IMR-90 (cell line): ENCODE measurements at regions not wholly inside any gene's neighbourhood (a gene's known extent, or its start where the extent isn't known, plus 50 kb on each side); places are given as distances from the start of the nearest gene placed in this dataset.

Experiments
- ATAC-seq: fragments of 200-7000 bp; cut with Tn5 transposase; 2 replicates; pipeline ENCODE4 v1.9.1; 2020; ENCODE audit warnings: low read depth, mild to moderate bottlenecking, moderate library complexity
- BruUV-seq: library from RNA; stranded (reverse); fragments of 400-500 nt; replicated peaks from 2 replicates; lab custom pipeline; 2021; lab: Mats Ljungman, UMichigan
- CTCF ChIA-PET: fragments of 300-600 bp; formaldehyde crosslinking; extraction: SDS; loops from one replicate; lab custom pipeline; 2021; ENCODE audit warnings: antibody characterized with exemption; lab: Yijun Ruan, JAX
- POLR2A ChIA-PET: fragments of 300-600 bp; sonication (Branson Sonifier 250); formaldehyde crosslinking; loops from one replicate; lab custom pipeline; 2022; ENCODE audit warnings: antibody characterized with exemption; ENCODE audit not compliant: unreplicated experiment; lab: Charles Lee
- DNase-seq: peaks from one replicate; pipeline ENCODE4 v3.0.0; 2013
- H2AFZ ChIP-seq: replicated peaks from 2 replicates; pipeline ENCODE3; 2013; ENCODE audit warnings: low read length, mild to moderate bottlenecking; ENCODE audit not compliant: poor library complexity
- H2AK5ac ChIP-seq: 2 replicates; pipeline ENCODE4 v1.6.1; 2013; ENCODE audit warnings: low read depth, low read length, inconsistent platforms
- H2AK9ac ChIP-seq: replicated peaks from 2 replicates; pipeline ENCODE3; 2013; ENCODE audit warnings: mild to moderate bottlenecking, low read depth, low read length, moderate library complexity; ENCODE audit not compliant: poor library complexity
- H2BK120ac ChIP-seq: 2 replicates; pipeline ENCODE4 v1.6.1; 2013; ENCODE audit warnings: low read depth, low read length, inconsistent platforms
- H2BK15ac ChIP-seq: 3 replicates; pipeline ENCODE4 v1.6.1; 2013; ENCODE audit warnings: low read depth, low read length, inconsistent platforms
- H2BK20ac ChIP-seq: 2 replicates; pipeline ENCODE4 v1.6.1; 2013; ENCODE audit warnings: low read depth, mild to moderate bottlenecking, inconsistent platforms, low read length, moderate library complexity
- H2BK5ac ChIP-seq: 2 replicates; pipeline ENCODE4 v1.6.1; 2013; ENCODE audit warnings: mild to moderate bottlenecking, low read depth, low read length, inconsistent platforms; ENCODE audit not compliant: poor library complexity, severe bottlenecking
- H3K14ac ChIP-seq: replicated peaks from 2 replicates; pipeline ENCODE4 v1.6.1; 2013; ENCODE audit warnings: low read depth, low read length, inconsistent platforms
- H3K18ac ChIP-seq: 2 replicates; pipeline ENCODE4 v1.6.1; 2013; ENCODE audit warnings: low read depth, low read length, control low read depth
- H3K23ac ChIP-seq: 2 replicates; pipeline ENCODE4 v1.6.1; 2013; ENCODE audit warnings: low read depth, low read length, inconsistent platforms
- H3K27ac ChIP-seq: 2 replicates; pipeline ENCODE4 v1.5.1; 2013; ENCODE audit warnings: mild to moderate bottlenecking, control low read depth, low read length; ENCODE audit not compliant: insufficient read depth
- H3K27me3 ChIP-seq: 2 replicates; pipeline ENCODE4 v1.6.1; 2013; ENCODE audit warnings: low read length; ENCODE audit not compliant: control insufficient read depth, insufficient read depth
- H3K36me3 ChIP-seq: 2 replicates; pipeline ENCODE4 v1.6.1; 2013; ENCODE audit warnings: low read length, mixed read lengths; ENCODE audit not compliant: control insufficient read depth, insufficient read depth
- H3K4ac ChIP-seq: 2 replicates; pipeline ENCODE4 v1.6.1; 2013; ENCODE audit warnings: low read depth, low read length, inconsistent platforms
- H3K4me1 ChIP-seq: 2 replicates; pipeline ENCODE4 v1.6.1; 2013; ENCODE audit warnings: low read length, mixed read lengths; ENCODE audit not compliant: control insufficient read depth, insufficient read depth
- H3K4me2 ChIP-seq: 2 replicates; pipeline ENCODE4 v1.6.1; 2013; ENCODE audit warnings: low read depth, mild to moderate bottlenecking, control low read depth, low read length, moderate library complexity
- H3K4me3 ChIP-seq: 2 replicates; pipeline ENCODE4 v1.5.1; 2013; ENCODE audit warnings: low read depth, mild to moderate bottlenecking, control low read depth, low read length, moderate library complexity; ENCODE audit not compliant: insufficient read depth
- H3K56ac ChIP-seq: 2 replicates; pipeline ENCODE4 v1.6.1; 2013; ENCODE audit warnings: low read length, inconsistent platforms; ENCODE audit not compliant: insufficient read depth; ENCODE audit errors: extremely low read depth
- H3K79me1 ChIP-seq, 2 experiments: 2 replicates each; pipeline ENCODE4 v1.6.1; 2013; ENCODE audit warnings: low read length in 2 of 2, inconsistent platforms in 1 of 2, low read depth in 1 of 2
- H3K9ac ChIP-seq: 2 replicates; pipeline ENCODE4 v1.6.1; 2013; ENCODE audit warnings: low read depth, low read length, control low read depth
- H3K9me1 ChIP-seq: 2 replicates; pipeline ENCODE4 v1.6.1; 2013; ENCODE audit warnings: low read length, inconsistent platforms; ENCODE audit not compliant: insufficient read depth
- H3K9me3 ChIP-seq: 2 replicates; pipeline ENCODE4 v1.6.1; 2013; ENCODE audit warnings: low read length; ENCODE audit not compliant: control insufficient read depth, insufficient read depth
- H4K20me1 ChIP-seq: 2 replicates; pipeline ENCODE4 v1.6.1; 2013; ENCODE audit warnings: low read length, inconsistent platforms; ENCODE audit not compliant: insufficient read depth
- H4K5ac ChIP-seq: 2 replicates; pipeline ENCODE4 v1.6.1; 2013; ENCODE audit warnings: mild to moderate bottlenecking, low read depth, low read length, control low read depth
- H4K8ac ChIP-seq, 2 experiments: 2 replicates each; pipeline ENCODE4 v1.6.1; 2013; ENCODE audit warnings: low read depth in 2 of 2, low read length in 2 of 2, control low read depth in 1 of 2, inconsistent platforms in 1 of 2
- H4K91ac ChIP-seq: 2 replicates; pipeline ENCODE4 v1.6.1; 2013; ENCODE audit warnings: low read depth, low read length, inconsistent platforms; ENCODE audit not compliant: insufficient read depth
- CHD1 ChIP-seq: IDR thresholded peaks from 2 replicates; pipeline ENCODE4 v1.6.1; 2012; ENCODE audit warnings: low read depth, low read length, improper control_type of control experiment
- MAFK ChIP-seq: IDR thresholded peaks from 2 replicates; pipeline ENCODE4 v1.6.1; 2012; ENCODE audit warnings: low read depth, low read length, improper control_type of control experiment
- MXI1 ChIP-seq: IDR thresholded peaks from 2 replicates; pipeline ENCODE4 v1.6.1; 2012; ENCODE audit warnings: low read depth, mild to moderate bottlenecking, low read length, moderate library complexity, borderline replicate concordance
- POLR2A ChIP-seq: IDR thresholded peaks from 2 replicates; pipeline ENCODE4 v1.6.1; 2012; ENCODE audit warnings: mild to moderate bottlenecking, low read depth, low read length
- RAD21 ChIP-seq: IDR thresholded peaks from 2 replicates; pipeline ENCODE4 v1.6.1; 2012; ENCODE audit warnings: low read length, improper control_type of control experiment
- RCOR1 ChIP-seq: IDR thresholded peaks from 2 replicates; pipeline ENCODE4 v1.6.1; 2012; ENCODE audit warnings: mild to moderate bottlenecking, low read length, improper control_type of control experiment; ENCODE audit not compliant: insufficient replicate concordance
- WGBS, 2 experiments: methylation state at CpG; one replicate each; pipeline versions ENCODE4 v1.1.5 to v1.1.7; 2013; ENCODE audit warnings: missing lambda C conversion rate in 2 of 2; ENCODE audit not compliant: insufficient read length in 1 of 2; ENCODE audit errors: extremely low coverage in 2 of 2; 5-methylcytosine and 5-hydroxymethylcytosine counted together
- dilution Hi-C: fragments of 300-500 bp; cut with HindIII; formaldehyde crosslinking; loops from one replicate; pipeline ENCODE4 v1.14.3; 2018; ENCODE audit warnings: low sequenced_read_pairs; ENCODE audit not compliant: unreplicated experiment
- in situ Hi-C: fragments of 300-500 bp; cut with MboI; formaldehyde crosslinking; loops from 3 replicates; pipeline ENCODE4 v1.14.3; 2019; ENCODE audit warnings: low sequenced_read_pairs, inconsistent platforms, mixed read lengths
- intact Hi-C: fragments of 100-400 bp; cut with micrococcal nuclease; formaldehyde crosslinking; loops from 2 replicates; pipeline ENCODE4 v1.10.0; 2022
- TF ChIP-seq, protein P1 (sequence below): conservative IDR thresholded peaks from 2 replicates; pipeline ENCODE4 v1.5.1; 2012; ENCODE audit warnings: mild to moderate bottlenecking, low read depth, low read length, improper control_type of control experiment
- TF ChIP-seq, protein P2 (sequence below): fragments of 150-350 bp; IDR thresholded peaks from 2 replicates; pipeline ENCODE4 v1.6.1; 2016; ENCODE audit warnings: low read depth, mild to moderate bottlenecking, low read length, moderate library complexity, borderline replicate concordance

DNA sequence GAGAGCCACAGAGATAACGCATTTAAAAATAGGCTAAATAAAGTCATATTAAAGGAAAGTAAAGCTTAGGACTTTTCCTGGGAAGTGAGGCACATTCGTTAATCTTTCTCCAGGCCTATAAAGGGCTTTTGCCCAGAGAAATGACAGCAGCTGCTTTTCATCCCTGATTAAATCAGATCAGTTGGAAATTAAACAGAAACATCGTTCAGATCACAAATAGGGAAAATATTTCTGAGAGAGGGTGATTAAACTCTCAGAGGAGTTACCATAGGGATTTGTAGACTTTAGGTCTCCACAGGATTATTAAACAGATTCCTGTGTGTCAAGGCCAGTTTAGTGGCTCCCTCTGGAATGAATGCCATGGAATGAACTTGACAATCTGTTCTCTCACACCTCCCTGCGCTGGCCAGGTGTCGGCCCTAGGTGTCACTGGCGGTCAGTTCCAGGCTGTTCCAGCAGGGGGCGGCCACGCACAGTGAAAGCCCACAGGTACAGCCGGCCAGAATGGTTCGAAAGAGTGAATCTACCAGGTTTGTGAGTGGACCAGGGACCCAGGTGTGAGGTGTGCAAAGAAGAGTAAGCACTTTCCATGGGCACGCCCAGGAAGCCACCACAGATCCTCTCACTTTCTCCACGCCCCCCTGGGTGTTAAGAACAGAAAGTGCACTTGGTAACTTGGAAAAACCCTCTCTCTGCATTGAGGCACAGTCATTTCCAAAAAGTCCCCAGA lies 253.0 kb upstream of the RASGRP1 start (continued):
- TF ChIP-seq MXI1: no peak
- TF ChIP-seq RCOR1: no peak

DNA sequence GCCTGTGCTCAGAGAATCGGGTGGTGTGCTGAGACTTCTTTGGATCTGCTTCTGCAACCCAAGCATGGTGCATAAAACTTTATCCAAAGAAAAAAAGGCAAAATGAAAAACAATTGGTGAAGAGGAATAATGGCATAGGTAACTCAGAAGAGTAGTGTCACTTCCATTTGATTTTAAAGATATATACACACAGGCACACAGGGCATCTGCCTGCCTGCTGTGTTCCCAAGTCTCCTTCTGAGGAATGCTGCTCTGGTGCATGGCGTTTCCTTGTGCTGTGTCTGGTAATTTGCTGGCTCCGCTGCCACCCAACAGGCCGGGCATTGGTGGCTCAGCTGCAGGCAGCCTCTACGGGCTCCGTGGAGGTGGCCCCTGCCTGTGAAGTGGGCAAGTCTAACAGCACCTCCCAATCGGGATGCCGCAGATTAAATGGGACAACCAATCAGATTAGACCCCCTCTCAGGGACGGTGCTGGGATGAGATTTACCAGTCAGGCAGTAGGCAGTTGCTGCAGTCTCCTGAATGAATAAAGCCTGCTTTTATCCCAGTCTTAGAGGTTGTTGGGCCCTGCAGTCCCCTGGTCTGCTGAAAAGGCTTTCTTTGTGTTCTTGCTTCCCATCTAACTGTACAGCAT lies 253.7 kb upstream of the RASGRP1 start:
- H3K27me3 ChIP-seq: no peaks in the 10 kb centered on the region
- no peak overlapping the region for H3K4me2 ChIP-seq
- ChIA-PET CTCF (no interaction called here), POLR2A (interaction anchor here (0.5 kb wide), 1 partner anchor 109 kb away, joined by 3 read pairs; no protein-coding TSS in a partner anchor)
- H3K27ac ChIP-seq: peak overlapping the region; percentile 2; the same call in 1 of the 2 replicates
- H3K9ac ChIP-seq: no peak overlapping the region
- intact Hi-C loops: no loop called here
- no peak for DNase-seq
- no peak for ATAC-seq
- H4K20me1 ChIP-seq: no peaks in the 10 kb centered on the region
- peak overlapping the region; percentile 93 for H3K4ac ChIP-seq
- H3K36me3 ChIP-seq: no peaks in the 10 kb centered on the region
- peak overlapping the region; percentile 67; the same call in 2 of the 3 replicates for H2BK15ac ChIP-seq
- H3K4me3 ChIP-seq: no peak overlapping the region
- peak overlapping the region; percentile 43; the same call in 1 of the 2 replicates for H3K56ac ChIP-seq
- peaks cover 8% of the 10 kb centered on the region for H3K4me1 ChIP-seq
- peak overlapping the region; percentile 99 for H2BK20ac ChIP-seq
- H3K9me3 ChIP-seq: no peaks in the 10 kb centered on the region
- peaks cover 11% of the 10 kb centered on the region for H3K9me1 ChIP-seq
- H2BK5ac ChIP-seq: peak overlapping the region; percentile 37
- peak overlapping the region; percentile 65 for H3K23ac ChIP-seq
- peak overlapping the region; percentile 55 for H2AFZ ChIP-seq
- 0 out of 4 replicates have a peak, but pooled peaks cover 0 to 5% of the 10 kb centered on the region in 2 experiments for H3K79me1 ChIP-seq
- TF ChIP-seq MXI1 (no peak), CHD1 (no peak), POLR2A (no peak), RAD21 (no peak), MAFK (no peak)
- TF ChIP-seq, protein P1, sequence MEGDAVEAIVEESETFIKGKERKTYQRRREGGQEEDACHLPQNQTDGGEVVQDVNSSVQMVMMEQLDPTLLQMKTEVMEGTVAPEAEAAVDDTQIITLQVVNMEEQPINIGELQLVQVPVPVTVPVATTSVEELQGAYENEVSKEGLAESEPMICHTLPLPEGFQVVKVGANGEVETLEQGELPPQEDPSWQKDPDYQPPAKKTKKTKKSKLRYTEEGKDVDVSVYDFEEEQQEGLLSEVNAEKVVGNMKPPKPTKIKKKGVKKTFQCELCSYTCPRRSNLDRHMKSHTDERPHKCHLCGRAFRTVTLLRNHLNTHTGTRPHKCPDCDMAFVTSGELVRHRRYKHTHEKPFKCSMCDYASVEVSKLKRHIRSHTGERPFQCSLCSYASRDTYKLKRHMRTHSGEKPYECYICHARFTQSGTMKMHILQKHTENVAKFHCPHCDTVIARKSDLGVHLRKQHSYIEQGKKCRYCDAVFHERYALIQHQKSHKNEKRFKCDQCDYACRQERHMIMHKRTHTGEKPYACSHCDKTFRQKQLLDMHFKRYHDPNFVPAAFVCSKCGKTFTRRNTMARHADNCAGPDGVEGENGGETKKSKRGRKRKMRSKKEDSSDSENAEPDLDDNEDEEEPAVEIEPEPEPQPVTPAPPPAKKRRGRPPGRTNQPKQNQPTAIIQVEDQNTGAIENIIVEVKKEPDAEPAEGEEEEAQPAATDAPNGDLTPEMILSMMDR: no peak
- TF ChIP-seq, protein P2, sequence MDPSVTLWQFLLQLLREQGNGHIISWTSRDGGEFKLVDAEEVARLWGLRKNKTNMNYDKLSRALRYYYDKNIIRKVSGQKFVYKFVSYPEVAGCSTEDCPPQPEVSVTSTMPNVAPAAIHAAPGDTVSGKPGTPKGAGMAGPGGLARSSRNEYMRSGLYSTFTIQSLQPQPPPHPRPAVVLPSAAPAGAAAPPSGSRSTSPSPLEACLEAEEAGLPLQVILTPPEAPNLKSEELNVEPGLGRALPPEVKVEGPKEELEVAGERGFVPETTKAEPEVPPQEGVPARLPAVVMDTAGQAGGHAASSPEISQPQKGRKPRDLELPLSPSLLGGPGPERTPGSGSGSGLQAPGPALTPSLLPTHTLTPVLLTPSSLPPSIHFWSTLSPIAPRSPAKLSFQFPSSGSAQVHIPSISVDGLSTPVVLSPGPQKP: no peak
- peak overlapping the region; percentile 46 to 82 for H4K8ac ChIP-seq
- H4K5ac ChIP-seq: peak overlapping the region; percentile 56
- peak overlapping the region; percentile 67 for H3K14ac ChIP-seq
- peak overlapping the region; percentile 67 for H2AK5ac ChIP-seq
- H4K91ac ChIP-seq: peak overlapping the region; percentile 97
- no TSS peak for BruUV-seq
- H2AK9ac ChIP-seq: peak overlapping the region; percentile 74
- dilution Hi-C loops: no loop called here
- peak overlapping the region; percentile 22 for H3K18ac ChIP-seq
- 100% methylated on average over 2 of the region's 9 CpGs; no CpG with 5 or more reads in 1 of the 2 experiments for WGBS, 2 experiments
- in situ Hi-C loops: loop anchor here (5.0 kb wide), 2 partner anchors 354 to 764 kb away; partner anchors contain the start of gene THBS1
- H2BK120ac ChIP-seq: peak overlapping the region; percentile 97
